HepG2 (cell line): ENCODE measurements at regions not wholly inside any gene's neighbourhood (a gene's known extent, or its start where the extent isn't known, plus 50 kb on each side); places are given as distances from the start of the nearest gene placed in this dataset.

ENCODE experiments used
- ATAC-seq: fragments of 200-7000 bp; cut with Tn5 transposase; 3 replicates; pipeline ENCODE4 v1.9.1; 2020; ENCODE audit warnings: mild to moderate bottlenecking, moderate library complexity
- BruUV-seq: library from RNA; stranded (reverse); fragments of 400-500 nt; replicated peaks from 2 replicates; lab custom pipeline; 2021; lab: Mats Ljungman, UMichigan
- CTCF ChIA-PET: fragments of 300-600 bp; formaldehyde crosslinking; extraction: SDS; loops from one replicate; lab custom pipeline; 2021; ENCODE audit warnings: low total read pairs, inconsistent platforms, low intra/inter-chr PET ratio; lab: Yijun Ruan, JAX
- POLR2A ChIA-PET: fragments of 350-600 bp; sonication (Branson Sonifier 250); formaldehyde crosslinking; loops from one replicate; lab custom pipeline; 2020; ENCODE audit warnings: antibody characterized with exemption, inconsistent platforms; lab: Yijun Ruan, JAX
- DNase-seq: peaks from one replicate; pipeline ENCODE4 v3.0.0-alpha.2; 2015; ENCODE audit warnings: low spot score
- FAIRE-seq: peaks from 3 replicates; lab custom pipeline; 2011; peaks lifted over from hg19 to GRCh38; lab: Jason Lieb, UNC
- H2AFZ ChIP-seq: one replicate; pipeline ENCODE4 v1.6.1; 2011; ENCODE audit warnings: low read length, inconsistent platforms
- H3K27ac ChIP-seq: fragments of 300-600 bp; 3 replicates; pipeline ENCODE4 v1.8.0; 2011; ENCODE audit warnings: mixed run types, mild to moderate bottlenecking, mixed read lengths, low read length, inconsistent platforms; ENCODE audit not compliant: insufficient read depth; ENCODE audit errors: extremely low read length
- H3K27me3 ChIP-seq, 2 experiments: fragments of 200-600 bp in 1 of 2; 2 replicates in 1 of 2; 3 replicates in 1 of 2; pipeline versions ENCODE4 v1.6.0 to v1.8.0; 2011; ENCODE audit warnings: low read length in 2 of 2, mild to moderate bottlenecking in 2 of 2, moderate library complexity in 2 of 2, inconsistent platforms in 1 of 2; ENCODE audit not compliant: insufficient read depth in 2 of 2, control insufficient read depth in 1 of 2
- H3K36me3 ChIP-seq, 2 experiments: fragments of 200-600 bp in 1 of 2; replicated peaks in 1 of 2; 2 replicates in 1 of 2; 3 replicates in 1 of 2; pipeline versions ENCODE4 v1.5.1 to v1.8.0; 2011; ENCODE audit warnings: low read length in 2 of 2, inconsistent platforms in 1 of 2; ENCODE audit not compliant: insufficient read depth in 2 of 2, control insufficient read depth in 1 of 2
- H3K4me1 ChIP-seq: 2 replicates; pipeline ENCODE4 v1.5.1; 2012; ENCODE audit warnings: low read length, inconsistent platforms; ENCODE audit not compliant: insufficient read depth
- H3K4me2 ChIP-seq: 2 replicates; pipeline ENCODE4 v1.6.0; 2011; ENCODE audit warnings: low read depth, low read length, inconsistent platforms
- H3K4me3 ChIP-seq, 3 experiments: fragments of 200-600 bp in 1 of 3; sonication (generic), shearing (Covaris generic) in 1 of 3; replicated peaks in 1 of 3; 2 replicates each; pipeline ENCODE4 v1.5.1; 2011 to 2016; ENCODE audit warnings: low read length in 3 of 3, inconsistent platforms in 2 of 3, low read depth in 2 of 3, mild to moderate bottlenecking in 2 of 3, control low read depth in 1 of 3, mixed read lengths in 1 of 3; ENCODE audit not compliant: insufficient read depth in 1 of 3
- H3K79me2 ChIP-seq: one replicate; pipeline ENCODE4 v1.6.1; 2011; ENCODE audit warnings: low read length, inconsistent platforms; ENCODE audit not compliant: insufficient read depth
- H3K9ac ChIP-seq: 2 replicates; pipeline ENCODE4 v1.6.0; 2011; ENCODE audit warnings: mild to moderate bottlenecking, low read depth, low read length, inconsistent platforms; ENCODE audit not compliant: insufficient read depth
- H3K9me3 ChIP-seq: 2 replicates; pipeline ENCODE4 v1.5.1; 2012; ENCODE audit warnings: mild to moderate bottlenecking, low read length
- H4K20me1 ChIP-seq: 2 replicates; pipeline ENCODE4 v1.6.0; 2011; ENCODE audit warnings: inconsistent platforms, mild to moderate bottlenecking, low read length, moderate library complexity; ENCODE audit not compliant: insufficient read depth
- FOSL2 ChIP-seq: sonication (generic); formaldehyde crosslinking; IDR thresholded peaks from 2 replicates; pipeline ENCODE4 v1.4.0; 2020; ENCODE audit warnings: missing genetic modification reagents
- GABPB1 ChIP-seq: IDR thresholded peaks from 2 replicates; pipeline ENCODE4 v1.6.1; 2016; ENCODE audit warnings: mild to moderate bottlenecking, missing genetic modification reagents, moderate library complexity, missing compliant biosample characterization
- HOXD1 ChIP-seq: sonication (generic); formaldehyde crosslinking; IDR thresholded peaks from 2 replicates; pipeline ENCODE4 v1.5.0; 2020; ENCODE audit warnings: missing genetic modification reagents
- KMT2A ChIP-seq: sonication (generic); formaldehyde crosslinking; IDR thresholded peaks from 2 replicates; pipeline ENCODE4 v1.4.0; 2020; ENCODE audit warnings: missing genetic modification reagents
- MAFF ChIP-seq: IDR thresholded peaks from 2 replicates; pipeline ENCODE4 v1.6.1; 2011; ENCODE audit warnings: low read depth, low read length, improper control_type of control experiment
- RERE ChIP-seq: IDR thresholded peaks from 2 replicates; pipeline ENCODE4 v1.6.1; 2016; ENCODE audit warnings: low read depth, missing genetic modification reagents, missing compliant biosample characterization
- ZNF275 ChIP-seq: sonication (generic); formaldehyde crosslinking; IDR thresholded peaks from 2 replicates; pipeline ENCODE4 v1.8.0; 2022; ENCODE audit warnings: missing genetic modification reagents, mild to moderate bottlenecking, inconsistent platforms, borderline replicate concordance
- ZNF501 ChIP-seq: sonication (generic); formaldehyde crosslinking; IDR thresholded peaks from 2 replicates; pipeline ENCODE4 v1.5.1; 2020; ENCODE audit warnings: mild to moderate bottlenecking, moderate library complexity, missing genetic modification reagents
- ZNF530 ChIP-seq: sonication (generic); formaldehyde crosslinking; IDR thresholded peaks from 2 replicates; pipeline ENCODE4 v1.5.0; 2020; ENCODE audit warnings: low read depth, mild to moderate bottlenecking, missing genetic modification reagents
- ZNF547 ChIP-seq: sonication (generic); formaldehyde crosslinking; IDR thresholded peaks from 2 replicates; pipeline ENCODE4 v1.5.1; 2020; ENCODE audit warnings: mild to moderate bottlenecking, missing genetic modification reagents
- ZNF574 ChIP-seq: sonication (generic); formaldehyde crosslinking; IDR thresholded peaks from 2 replicates; pipeline ENCODE4 v1.4.0; 2020; ENCODE audit warnings: missing genetic modification reagents
- WGBS: methylation state at CpG from one replicate; pipeline ENCODE4 v1.1.6; 2017; ENCODE audit warnings: low lambda C conversion rate; 5-methylcytosine and 5-hydroxymethylcytosine counted together
- in situ Hi-C: cut with HindIII; loops from 2 replicates; pipeline ENCODE4 v1.10.0; 2017; ENCODE audit warnings: low pct_unique_long_range_greater_than_20kb; ENCODE audit not compliant: extremely low pct_ligation_motif_present
- intact Hi-C: fragments of 100-400 bp; cut with micrococcal nuclease; formaldehyde crosslinking; loops from one replicate; pipeline ENCODE4 v1.10.0; 2022; ENCODE audit not compliant: unreplicated experiment

- no TSS peak for BruUV-seq
- intact Hi-C loops: no loop called here
- CTCF ChIA-PET: no interaction called here
- no peak for FAIRE-seq
- POLR2A ChIA-PET: no interaction called here
- 0% methylated on average over 2 of the region's 2 CpGs for WGBS
- H3K4me3 ChIP-seq: no peak overlapping the region
- TF ChIP-seq ZNF547 (CRISPR knock-in tag) (no peak), GABPB1 (CRISPR knock-in tag) (no peak), KMT2A (CRISPR knock-in tag) (no peak), HOXD1 (CRISPR knock-in tag) (no peak), ZNF275 (CRISPR knock-in tag) (no peak), FOSL2 (no peak), MAFF (no peak), ZNF574 (CRISPR knock-in tag) (no peak), RERE (no peak), ZNF501 (CRISPR knock-in tag) (no peak), ZNF530 (CRISPR knock-in tag) (no peak)
- TF ChIP-seq, all 625 proteins: peak for 0
- Histone ChIP-seq H3K27ac (no peak overlapping the region), H3K79me2 (no peaks in the 10 kb centered on the region), H2AFZ (no peak overlapping the region), H3K4me1 (no peaks in the 10 kb centered on the region), H3K9ac (no peak overlapping the region), H3K9me3 (no peaks in the 10 kb centered on the region), H3K36me3 (no peaks in the 10 kb centered on the region), H4K20me1 (no peaks in the 10 kb centered on the region), H3K27me3 (no peaks in the 10 kb centered on the region), H3K4me2 (no peak overlapping the region)
- in situ Hi-C loops: no loop called here
- ATAC-seq: no peak
- no peak for DNase-seq
Observed at GRCh38 chr21:14751602-14752344, 205.7 kb upstream of the SAMSN1 start.
